CD14-positive monocyte (primary cell): ENCODE measurements at regions not wholly inside any gene's neighbourhood (a gene's known extent, or its start where the extent isn't known, plus 50 kb on each side); places are given as distances from the start of the nearest gene placed in this dataset.
"Not testable (repeated sequence)": the region's sequence is repeated elsewhere in the genome, so short reads cannot be mapped to it uniquely, and the experiment has no call there.

Experiments
- DNase-seq, 3 donors: peaks; one replicate each; pipeline ENCODE4 v3.0.0-alpha.2; 2011 to 2022
- H2AFZ ChIP-seq: 2 replicates; pipeline ENCODE4 v1.6.0; 2012; ENCODE audit warnings: mild to moderate bottlenecking, low read depth, low read length, inconsistent platforms; ENCODE audit not compliant: insufficient read depth, poor library complexity, severe bottlenecking
- H3K27ac ChIP-seq, 2 donors: 1 replicate in 1 of 2; 2 replicates in 1 of 2; pipeline ENCODE4 v1.5.1; 2012 to 2013; ENCODE audit warnings: low read length in 2 of 2, control low read depth in 1 of 2, inconsistent platforms in 1 of 2, low read depth in 1 of 2, mild to moderate bottlenecking in 1 of 2
- H3K27me3 ChIP-seq, 2 donors: one replicate each; pipeline versions ENCODE4 v1.6.0 to v1.6.1; 2011 to 2013; ENCODE audit warnings: low read length in 2 of 2; ENCODE audit not compliant: control insufficient read depth in 2 of 2, insufficient read depth in 2 of 2
- H3K36me3 ChIP-seq, 2 donors: replicated peaks in 1 of 2; 1 replicate in 1 of 2; 2 replicates in 1 of 2; pipeline versions ENCODE4 v1.5.1 to v1.6.1; 2012 to 2013; ENCODE audit warnings: low read length in 2 of 2, control low read depth in 1 of 2, inconsistent platforms in 1 of 2, mild to moderate bottlenecking in 1 of 2; ENCODE audit not compliant: insufficient read depth in 2 of 2, control insufficient read depth in 1 of 2
- H3K4me1 ChIP-seq, 2 donors: 1 replicate in 1 of 2; 2 replicates in 1 of 2; pipeline versions ENCODE4 v1.5.1 to v1.6.1; 2012 to 2013; ENCODE audit warnings: low read length in 2 of 2, control low read depth in 1 of 2, inconsistent platforms in 1 of 2, mild to moderate bottlenecking in 1 of 2, moderate library complexity in 1 of 2; ENCODE audit not compliant: insufficient read depth in 2 of 2, control insufficient read depth in 1 of 2
- H3K4me2 ChIP-seq: replicated peaks from 2 replicates; pipeline ENCODE3; 2012; ENCODE audit warnings: low read length, moderate library complexity, mild to moderate bottlenecking; ENCODE audit not compliant: poor library complexity, severe bottlenecking; ENCODE audit errors: extremely low read depth
- H3K4me3 ChIP-seq, 3 experiments: fragments of 200-600 bp in 1 of 3; sonication (generic) in 1 of 3; replicated peaks in 1 of 3; 1 replicate in 2 of 3; 2 replicates in 1 of 3; pipeline ENCODE4 v1.5.1; 2011 to 2013; ENCODE audit warnings: low read length in 3 of 3, mild to moderate bottlenecking in 3 of 3, control low read depth in 2 of 3, low read depth in 2 of 3, inconsistent platforms in 1 of 3, moderate library complexity in 1 of 3
- H3K79me2 ChIP-seq: 2 replicates; pipeline ENCODE4 v1.6.0; 2012; ENCODE audit warnings: mild to moderate bottlenecking, control low read depth, inconsistent platforms, low read length, moderate library complexity; ENCODE audit not compliant: insufficient read depth
- H3K9ac ChIP-seq: 2 replicates; pipeline ENCODE4 v1.6.0; 2017; ENCODE audit warnings: low read length, mild to moderate bottlenecking; ENCODE audit not compliant: insufficient read depth, poor library complexity, severe bottlenecking
- H3K9me3 ChIP-seq, 2 donors: replicated peaks in 1 of 2; 1 replicate in 1 of 2; 2 replicates in 1 of 2; pipeline versions ENCODE4 v1.5.1 to v1.6.1; 2012 to 2013; ENCODE audit warnings: low read length in 2 of 2, control low read depth in 1 of 2; ENCODE audit not compliant: control insufficient read depth in 1 of 2, insufficient read depth in 1 of 2
- H4K20me1 ChIP-seq: 2 replicates; pipeline ENCODE4 v1.6.0; 2012; ENCODE audit warnings: mild to moderate bottlenecking, low read length, control low read depth, moderate library complexity; ENCODE audit not compliant: insufficient read depth
- H3K27ac Mint-ChIP-seq, 7 donors: one replicate each; pipeline ENCODE4 v1.8.0; 2020; ENCODE audit warnings: mild to moderate bottlenecking in 7 of 7, mixed read lengths in 7 of 7, moderate library complexity in 6 of 7, inconsistent platforms in 2 of 7
- H3K27me3 Mint-ChIP-seq, 3 donors: one replicate each; pipeline ENCODE4 v1.8.0; 2021 to 2022; ENCODE audit warnings: low read depth in 3 of 3, mild to moderate bottlenecking in 3 of 3, mixed read lengths in 3 of 3, moderate library complexity in 3 of 3, inconsistent platforms in 1 of 3
- H3K36me3 Mint-ChIP-seq, 2 donors: one replicate each; pipeline ENCODE4 v1.8.0; 2020; ENCODE audit warnings: mixed read lengths in 2 of 2, inconsistent platforms in 1 of 2, mild to moderate bottlenecking in 1 of 2
- H3K4me1 Mint-ChIP-seq: one replicate; pipeline ENCODE4 v1.8.0; 2020; ENCODE audit warnings: mild to moderate bottlenecking, mixed read lengths
- H3K4me3 Mint-ChIP-seq, 2 donors: one replicate each; pipeline ENCODE4 v1.8.0; 2020; ENCODE audit warnings: mild to moderate bottlenecking in 2 of 2, mixed read lengths in 2 of 2, moderate library complexity in 1 of 2
- H3K9me3 Mint-ChIP-seq, 7 donors: one replicate each; pipeline ENCODE4 v1.8.0; 2020 to 2022; ENCODE audit warnings: mixed read lengths in 7 of 7, mild to moderate bottlenecking in 6 of 7, moderate library complexity in 6 of 7, inconsistent platforms in 2 of 7
- CTCF ChIP-seq: fragments of 200-600 bp; IDR thresholded peaks from one replicate; pipeline ENCODE4 v1.8.0; 2022; ENCODE audit warnings: antibody characterized with exemption, mild to moderate bottlenecking
- WGBS: methylation state at CpG from one replicate; pipeline ENCODE4 v1.1.5; 2013; ENCODE audit warnings: missing lambda C conversion rate; ENCODE audit not compliant: insufficient coverage; 5-methylcytosine and 5-hydroxymethylcytosine counted together
- intact Hi-C, 2 donors: fragments of 100-400 bp; cut with micrococcal nuclease; formaldehyde crosslinking; loops; one replicate each; pipeline versions ENCODE4 v1.15.0 to v1.15.1; 2023

DNA sequence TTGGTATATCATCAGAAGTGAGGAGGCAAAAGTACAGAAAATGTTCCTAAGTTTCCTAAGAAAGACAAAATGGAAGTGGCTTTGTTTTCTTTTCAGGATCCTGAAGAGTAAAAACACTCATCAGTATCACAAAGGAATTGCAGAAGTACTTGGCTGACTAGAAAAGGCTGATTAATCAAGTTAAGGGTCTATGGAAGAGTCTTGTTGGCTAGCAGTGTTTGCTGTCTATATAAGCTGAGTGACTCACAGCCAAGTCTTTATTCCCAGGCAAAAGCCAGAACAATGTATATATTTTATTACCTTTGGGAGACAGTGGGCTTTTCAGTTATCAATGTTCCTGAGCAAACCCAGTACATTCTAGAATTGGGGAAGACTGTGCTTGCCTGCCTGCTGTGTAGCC, 777.0 kb downstream of the PLA2G4A start:
- intact Hi-C loops = no loop called here
- TF ChIP-seq CTCF = no peak

DNA sequence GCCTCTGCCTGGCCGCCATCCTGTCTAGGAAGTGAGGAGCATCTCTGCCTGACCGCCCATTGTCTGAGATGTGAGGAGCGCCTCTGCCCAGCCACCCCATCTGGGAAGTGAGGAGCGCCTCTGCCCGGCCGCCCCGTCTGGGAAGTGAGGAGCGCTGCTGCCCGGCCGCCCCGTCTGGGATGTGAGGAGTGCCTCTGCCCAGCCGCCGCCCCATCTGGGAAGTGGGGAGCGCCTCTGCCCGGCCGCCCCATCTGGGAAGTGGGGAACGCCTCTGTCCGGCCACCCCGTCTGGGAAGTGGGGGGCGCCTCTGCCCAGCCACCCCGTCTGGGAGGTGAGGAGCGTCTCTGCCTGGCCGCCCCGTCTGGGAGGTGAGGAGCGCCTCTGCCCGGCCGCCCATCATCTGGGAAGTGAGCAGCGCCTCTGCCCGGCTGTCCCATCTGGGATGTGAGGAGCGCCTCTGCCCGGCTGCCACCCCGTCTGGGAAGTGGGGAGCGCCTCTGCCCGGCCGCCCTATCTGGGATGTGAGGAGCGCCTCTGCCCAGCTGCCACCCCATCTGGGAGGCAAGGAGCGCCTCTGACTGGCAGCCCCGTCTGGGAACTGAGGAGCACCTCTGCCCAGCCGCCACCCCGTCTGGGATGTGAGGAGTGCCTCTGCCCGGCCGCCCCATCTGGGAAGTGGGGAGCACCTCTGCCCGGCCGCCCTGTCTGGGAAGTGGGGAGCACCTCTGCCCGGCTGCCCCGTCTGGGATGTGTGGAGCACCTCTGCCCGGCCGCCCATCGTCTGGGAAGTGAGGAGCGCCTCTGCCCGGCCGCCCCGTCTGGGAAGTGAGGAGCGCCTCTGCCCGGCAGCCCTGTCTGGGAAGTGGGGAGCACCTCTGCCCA, 787.3 kb downstream of the PLA2G4A start:
- H3K4me2 ChIP-seq, H3K27me3 Mint-ChIP-seq, DNase-seq, H3K4me3 ChIP-seq, H3K4me3 Mint-ChIP-seq, H4K20me1 ChIP-seq, H3K27ac ChIP-seq, H3K27ac Mint-ChIP-seq, intact Hi-C loops, H3K36me3 Mint-ChIP-seq, H2AFZ ChIP-seq, H3K27me3 ChIP-seq, H3K9ac ChIP-seq, H3K4me1 ChIP-seq, H3K4me1 Mint-ChIP-seq, H3K79me2 ChIP-seq, H3K36me3 ChIP-seq: not testable (repeated sequence)
- peaks cover 6 to 26% of the 10 kb centered on the region in 2 donors for H3K9me3 ChIP-seq
- H3K9me3 Mint-ChIP-seq = peaks cover 11 to 37% (median 13%) of the 10 kb centered on the region in 7 donors
- WGBS = 91% methylated on average over 51 of the region's 55 CpGs

More for the DNA sequence above, 777.0 kb downstream of the PLA2G4A start:
- no peak overlapping the region for H3K4me2 ChIP-seq
- H3K4me3 ChIP-seq = no peak overlapping the region
- H2AFZ ChIP-seq = no peak overlapping the region
- Mint-ChIP-seq H3K4me1 (no peaks in the 10 kb centered on the region), H3K36me3 (no peaks in the 10 kb centered on the region), H3K27ac (no peak overlapping the region), H3K9me3 (peaks cover 0 to 13% (median 4%) of the 10 kb centered on the region in 7 donors), H3K27me3 (no peaks in the 10 kb centered on the region), H3K4me3 (no peak overlapping the region)
- H3K9ac ChIP-seq = no peak overlapping the region
- no peaks in the 10 kb centered on the region for H3K79me2 ChIP-seq
- H3K27ac ChIP-seq = no peak overlapping the region
- H4K20me1 ChIP-seq = no peaks in the 10 kb centered on the region
- H3K36me3 ChIP-seq = no peaks in the 10 kb centered on the region
- H3K4me1 ChIP-seq = no peaks in the 10 kb centered on the region
- peaks cover 0 to 8% of the 10 kb centered on the region in 2 donors for H3K9me3 ChIP-seq
- H3K27me3 ChIP-seq = no peaks in the 10 kb centered on the region
- DNase-seq = no peak

- WGBS = 86% methylated on average over 8 of the region's 21 CpGs
- H3K27me3 ChIP-seq, H3K4me3 ChIP-seq, H3K4me1 Mint-ChIP-seq, H3K9ac ChIP-seq, H3K27me3 Mint-ChIP-seq, DNase-seq, H3K36me3 ChIP-seq, H3K27ac ChIP-seq, intact Hi-C loops, H4K20me1 ChIP-seq, H3K4me1 ChIP-seq, H3K36me3 Mint-ChIP-seq, H3K79me2 ChIP-seq, H3K4me3 Mint-ChIP-seq, H3K4me2 ChIP-seq, H3K27ac Mint-ChIP-seq, H2AFZ ChIP-seq: not testable (repeated sequence)
- peaks cover 6 to 26% of the 10 kb centered on the region in 2 donors for H3K9me3 ChIP-seq
- peaks cover 9 to 39% (median 14%) of the 10 kb centered on the region in 7 donors for H3K9me3 Mint-ChIP-seq
Measured at GRCh38 chr1:187616830-187617229, 788.1 kb downstream of the PLA2G4A start.
